Renal cortical epithelial cell (primary cell): ENCODE measurements at regions not wholly inside any gene's neighbourhood (a gene's known extent, or its start where the extent isn't known, plus 50 kb on each side); places are given as distances from the start of the nearest gene placed in this dataset.

Experiments
- DNase-seq: peaks from one replicate; pipeline ENCODE4 v3.0.0-alpha.2; 2011; ENCODE audit warnings: low read depth

DNA sequence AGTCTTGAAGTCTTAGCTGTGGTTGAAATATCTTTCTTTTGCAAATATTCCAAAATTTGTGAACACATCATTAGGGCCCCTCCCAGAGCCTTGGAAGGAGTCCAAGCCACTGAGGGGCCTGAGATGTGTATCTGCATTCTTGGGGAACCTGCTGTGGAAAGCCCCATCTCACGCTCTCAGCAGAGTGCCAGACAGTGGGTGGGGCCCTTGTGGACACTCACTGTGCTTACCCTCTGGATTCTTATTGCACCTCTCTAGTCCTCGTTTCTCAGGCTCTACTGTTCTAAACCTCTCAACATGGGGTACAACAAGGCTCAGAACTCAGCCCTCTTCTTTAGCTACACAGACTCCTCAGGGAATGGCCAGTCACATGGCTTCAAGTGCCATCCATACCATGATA, 416.2 kb upstream of the CDH4 start:
- DNase-seq, result no peak

- DNase-seq, result no peak
Measured at GRCh38 chr20:60837173-60837770, 414.8 kb upstream of the CDH4 start.

GRCh38 chr20:60838297-60838696, 413.8 kb upstream of the CDH4 start:
- no peak for DNase-seq

DNA sequence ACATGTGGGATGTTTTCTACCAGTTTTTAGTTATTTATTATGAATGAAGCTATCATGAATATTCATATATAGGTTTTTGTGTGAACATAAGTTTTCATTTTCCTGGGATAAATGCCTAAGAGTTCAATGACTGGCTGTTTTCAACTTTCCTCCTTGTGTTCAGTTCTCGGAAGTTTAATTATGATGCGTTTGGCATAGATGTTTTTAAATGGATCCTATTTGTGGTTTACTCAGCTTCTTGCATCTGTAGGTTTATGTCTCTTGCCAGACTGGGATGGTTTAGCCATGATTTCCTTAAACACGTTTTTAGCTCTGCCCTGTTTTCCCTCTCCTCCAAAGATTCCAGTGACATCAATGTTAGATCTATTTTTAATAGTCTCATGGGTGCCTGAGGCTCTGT, 411.1 kb upstream of the CDH4 start:
- no peak for DNase-seq

- no peak for DNase-seq
Measured at GRCh38 chr20:60845146-60845545, 406.9 kb upstream of the CDH4 start.

DNA sequence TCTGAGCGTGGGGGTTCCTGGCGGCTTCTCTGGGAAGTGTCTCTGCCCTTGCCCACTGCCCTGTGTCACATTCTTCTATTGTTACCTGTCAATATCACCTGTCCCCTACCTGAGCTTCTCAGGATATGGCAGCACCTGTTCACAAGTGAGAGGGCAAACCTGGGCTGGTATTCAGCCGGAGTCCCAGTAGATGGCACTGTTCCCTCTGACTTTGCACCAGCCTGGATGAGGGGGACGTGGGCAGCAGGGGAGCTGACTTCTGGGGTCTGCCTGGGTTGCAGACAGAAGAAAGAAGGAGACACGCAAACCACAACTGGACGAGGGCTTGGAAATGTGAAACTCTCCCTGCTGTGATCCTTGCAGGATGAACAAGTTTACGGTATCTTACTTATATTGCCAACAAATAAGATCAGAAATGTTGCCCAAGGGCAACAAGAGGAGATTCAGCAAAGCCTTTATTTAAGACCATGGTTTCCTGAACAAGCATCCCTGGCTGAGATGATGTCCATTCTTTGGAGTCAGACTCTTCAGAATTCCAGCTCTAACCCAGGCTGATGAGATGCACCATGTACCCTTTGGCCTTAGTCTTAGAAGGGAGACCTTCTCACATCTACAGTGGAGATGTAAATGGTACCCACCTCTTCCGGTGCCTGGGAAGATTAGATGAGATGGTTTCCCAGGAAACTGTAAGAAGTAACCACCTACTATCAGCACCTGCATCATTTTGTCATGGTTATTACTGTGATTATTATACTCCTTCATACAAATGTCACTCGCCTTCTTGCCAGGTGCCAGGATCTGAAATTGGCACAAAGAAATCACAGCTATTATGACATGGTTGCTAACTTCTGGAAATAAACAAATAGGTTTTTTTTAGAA, 400.0 kb upstream of the CDH4 start:
- peak; percentile 1 for DNase-seq

DNA sequence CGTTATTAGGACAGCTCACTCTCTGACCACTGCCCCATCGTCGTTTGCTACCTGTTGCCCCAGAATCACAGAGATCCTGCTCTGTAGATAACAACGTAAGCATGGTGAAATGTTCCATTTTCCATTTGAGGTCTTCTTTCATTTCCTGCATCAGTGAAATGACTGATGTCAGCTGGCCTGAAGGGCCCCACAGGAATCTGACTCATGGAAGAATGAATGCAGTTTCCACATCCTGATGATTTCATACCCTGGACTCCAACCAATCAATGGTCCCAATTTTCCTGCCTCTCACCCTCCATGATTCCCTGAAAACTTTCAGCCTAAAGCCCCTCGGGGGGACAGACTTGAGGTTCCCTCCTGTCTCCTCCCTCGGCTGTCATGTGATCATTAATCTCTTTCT, 394.4 kb upstream of the CDH4 start:
- peak; percentile 14 for DNase-seq

- no peak for DNase-seq
Measured at GRCh38 chr20:60862601-60863000, 389.5 kb upstream of the CDH4 start.

- DNase-seq, result no peak
Measured at GRCh38 chr20:60863548-60863947, 388.5 kb upstream of the CDH4 start.

- DNase-seq, result no peak
Measured at GRCh38 chr20:60867589-60867988, 384.5 kb upstream of the CDH4 start.

- DNase-seq, result no peak
Measured at GRCh38 chr20:60868316-60868891, 383.7 kb upstream of the CDH4 start.

DNA sequence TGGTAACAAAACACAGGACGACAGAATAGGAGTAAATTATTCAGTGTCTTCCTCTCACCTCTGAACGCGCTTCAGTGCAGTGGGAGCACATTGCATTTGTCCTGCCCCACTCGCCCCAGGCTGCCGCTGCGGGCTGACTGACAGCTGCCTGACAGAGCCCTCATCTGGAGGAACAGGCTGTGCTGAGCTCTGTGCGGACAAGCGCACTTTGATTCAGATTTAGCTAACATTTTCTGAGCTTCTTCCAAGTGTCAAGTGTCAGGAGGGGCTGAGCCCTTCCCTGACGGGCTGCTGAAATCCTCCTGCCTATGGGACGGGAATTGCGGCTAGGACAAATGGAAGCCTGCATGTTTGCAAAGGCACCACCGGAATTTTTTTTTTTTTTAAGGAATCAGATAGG, 383.0 kb upstream of the CDH4 start:
- DNase-seq, result no peak

GRCh38 chr20:60869625-60870024, 382.4 kb upstream of the CDH4 start:
- DNase-seq, result no peak

GRCh38 chr20:60870040-60870439, 382.0 kb upstream of the CDH4 start:
- no peak for DNase-seq

DNA sequence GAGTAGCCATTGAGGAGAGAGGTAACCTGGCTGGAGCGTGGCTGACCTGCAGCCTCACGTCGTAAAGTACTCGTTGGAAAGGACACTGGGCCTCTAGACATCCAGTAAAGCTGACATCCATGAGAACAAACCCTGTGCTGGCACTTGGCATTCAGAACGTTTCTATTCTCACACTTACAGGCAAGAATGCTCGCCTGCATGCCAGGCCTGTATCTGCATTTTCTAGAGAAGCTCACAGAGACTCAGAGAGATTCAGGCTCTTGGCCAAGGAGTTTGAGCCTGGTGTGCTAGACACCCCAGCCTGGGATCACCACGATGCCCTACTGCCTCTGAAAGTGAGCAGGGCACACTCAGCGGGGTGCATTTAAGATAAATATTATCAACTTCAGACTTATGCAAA, 379.8 kb upstream of the CDH4 start:
- DNase-seq, result no peak

DNA sequence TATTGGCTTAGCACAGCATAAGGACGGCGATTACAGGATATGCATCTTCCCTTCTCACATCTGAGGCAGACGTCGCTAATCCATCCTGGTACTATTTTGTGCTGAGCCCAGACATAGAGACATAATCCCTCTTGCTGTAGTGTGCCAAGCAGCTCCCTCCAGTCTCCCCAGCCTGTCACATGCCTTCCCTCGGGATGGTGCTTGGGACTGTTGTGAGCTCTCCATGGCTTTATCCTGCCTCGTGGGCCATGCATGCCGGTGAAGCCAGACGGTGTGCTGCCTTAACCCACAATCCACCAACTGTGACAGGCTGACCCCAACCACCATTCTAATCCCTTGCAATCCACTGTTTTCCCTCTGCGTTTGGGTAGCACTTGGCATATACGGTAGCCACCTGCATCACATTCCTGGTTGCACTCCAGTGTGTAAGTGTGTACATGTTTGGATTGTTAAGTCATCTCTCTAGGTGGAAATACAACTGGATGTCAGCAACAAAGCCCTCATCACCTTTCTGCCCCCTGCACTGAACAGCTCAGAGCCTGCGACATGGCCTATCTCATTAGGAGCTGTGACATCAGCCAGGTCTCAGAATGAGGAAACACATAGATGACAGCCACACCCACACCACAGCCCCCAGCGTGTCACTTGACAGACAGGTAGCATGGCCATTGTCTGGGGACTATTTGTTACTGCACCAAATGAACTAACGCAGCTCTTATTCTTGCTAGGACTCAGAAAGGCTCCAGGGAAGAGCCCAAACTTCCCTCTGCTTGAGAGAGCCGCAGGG, 374.8 kb upstream of the CDH4 start:
- DNase-seq, result no peak

GRCh38 chr20:60882836-60883235, 369.2 kb upstream of the CDH4 start:
- peak; percentile 32 for DNase-seq

DNA sequence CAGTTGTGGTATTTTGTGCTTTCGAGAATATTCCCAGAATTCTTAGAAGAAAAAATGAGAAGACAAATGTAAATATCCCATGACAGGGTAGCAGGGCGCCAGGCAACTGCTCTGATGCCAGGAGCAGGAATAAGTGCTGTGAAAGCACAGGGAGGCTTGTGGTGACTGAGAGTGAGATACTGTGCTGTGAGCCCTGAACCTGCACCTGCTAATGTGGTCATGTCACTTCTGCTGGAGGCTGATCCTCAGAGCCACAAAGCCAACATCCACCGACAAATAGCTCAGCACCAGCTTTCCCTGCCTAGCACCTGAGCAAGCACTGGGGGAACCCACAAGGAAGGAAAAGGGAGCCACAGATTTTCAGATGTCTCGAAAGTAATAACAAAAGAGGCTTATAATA, 368.6 kb upstream of the CDH4 start:
- DNase-seq, result no peak

DNA sequence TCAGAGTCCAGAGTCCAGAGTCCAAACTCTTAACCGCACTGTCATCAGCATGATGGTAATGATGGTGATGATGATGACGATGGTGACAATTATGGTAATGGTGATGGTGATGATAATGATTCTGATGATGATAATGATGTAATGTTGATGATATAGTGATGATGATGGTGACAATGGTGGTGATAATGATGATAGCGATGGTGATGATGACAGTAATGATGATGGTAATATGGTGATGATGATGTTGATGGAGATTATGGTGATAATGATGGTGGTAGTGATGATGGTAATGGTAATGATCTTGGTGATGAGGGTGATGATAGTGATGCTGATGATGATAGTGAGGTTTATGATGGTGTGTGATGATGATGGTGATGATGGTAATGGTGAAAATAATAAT, 367.8 kb upstream of the CDH4 start:
- DNase-seq, result no peak

- no peak for DNase-seq
Measured at GRCh38 chr20:60888771-60889170, 363.3 kb upstream of the CDH4 start.

DNA sequence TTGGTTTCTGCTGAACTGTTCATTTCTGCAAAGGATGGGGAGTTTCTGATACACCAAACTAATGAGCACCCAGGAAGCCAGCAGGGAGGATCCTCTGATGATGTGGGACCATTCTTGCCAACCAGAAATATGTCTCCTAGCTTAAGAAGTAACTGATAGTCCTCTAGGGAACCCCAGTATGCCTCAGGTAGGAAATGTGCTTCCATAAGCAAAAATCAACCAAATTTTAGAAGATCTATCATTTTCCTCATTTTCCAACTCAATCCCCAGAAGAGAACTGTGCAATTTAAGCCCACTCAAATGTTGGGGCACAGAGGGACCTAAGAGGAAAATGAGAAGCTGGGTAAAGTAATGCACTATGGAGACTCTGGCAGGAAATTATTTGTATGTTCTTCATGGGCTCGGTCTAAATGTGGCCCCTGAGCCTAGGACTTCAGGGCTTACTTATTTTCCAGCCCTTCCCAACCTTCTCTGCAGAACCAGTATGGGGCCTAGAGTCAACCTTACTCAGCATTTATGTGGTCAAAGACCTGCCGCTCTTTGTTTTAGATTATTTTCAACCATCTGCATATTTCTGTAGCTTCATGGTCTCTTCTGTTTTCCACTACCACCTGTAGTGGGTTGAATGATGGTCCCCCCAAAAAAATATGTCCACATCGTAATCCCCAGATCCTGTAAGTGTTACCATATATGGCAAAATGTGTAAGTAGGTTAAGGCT, 359.8 kb upstream of the CDH4 start:
- no peak for DNase-seq

DNA sequence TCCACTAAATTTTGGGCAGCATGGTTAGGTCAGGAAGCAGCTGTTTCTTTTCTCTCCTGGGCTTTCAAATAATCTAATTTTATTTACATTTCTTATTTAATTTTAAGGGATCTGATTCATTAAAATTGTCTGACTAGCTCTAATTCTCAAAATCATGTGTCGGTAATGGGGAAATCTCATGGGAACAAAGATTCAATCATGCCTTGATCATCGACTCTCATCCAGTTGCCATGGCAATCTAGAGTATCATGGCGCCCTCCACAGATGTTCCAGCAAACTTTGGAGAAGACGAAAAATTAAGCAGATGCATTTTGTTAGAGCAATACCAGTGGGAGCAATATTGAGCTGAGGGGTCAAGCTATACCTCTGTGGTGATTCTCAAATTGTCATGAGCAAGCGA, 358.0 kb upstream of the CDH4 start:
- no peak for DNase-seq
